ENCODE measurements at regions not wholly inside any gene's neighbourhood (a gene's known extent, or its start where the extent isn't known, plus 50 kb on each side); places are given as distances from the start of the nearest gene placed in this dataset.

DNA sequence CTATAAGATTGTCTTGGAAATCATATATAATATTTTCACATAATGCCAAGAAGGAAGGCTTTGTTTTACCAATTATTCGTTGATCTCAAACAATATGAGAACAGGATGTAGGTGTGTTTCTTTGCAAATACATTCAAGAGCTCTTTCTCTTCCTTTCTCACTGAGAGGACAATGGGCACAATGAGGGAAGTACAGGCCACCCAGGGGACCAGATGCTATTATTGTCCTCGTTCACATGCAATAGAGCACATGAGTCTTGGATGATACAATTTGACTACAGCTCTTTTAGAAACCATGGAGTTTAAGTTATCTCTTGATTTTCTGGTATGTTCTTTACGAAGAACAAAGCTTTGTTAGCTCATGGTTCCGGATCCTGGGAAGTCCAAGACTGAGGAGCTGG is 323.7 kb upstream of the KLF6 start:
- no peak for DNase-seq (ENCODE audit: low spot score)

DNA sequence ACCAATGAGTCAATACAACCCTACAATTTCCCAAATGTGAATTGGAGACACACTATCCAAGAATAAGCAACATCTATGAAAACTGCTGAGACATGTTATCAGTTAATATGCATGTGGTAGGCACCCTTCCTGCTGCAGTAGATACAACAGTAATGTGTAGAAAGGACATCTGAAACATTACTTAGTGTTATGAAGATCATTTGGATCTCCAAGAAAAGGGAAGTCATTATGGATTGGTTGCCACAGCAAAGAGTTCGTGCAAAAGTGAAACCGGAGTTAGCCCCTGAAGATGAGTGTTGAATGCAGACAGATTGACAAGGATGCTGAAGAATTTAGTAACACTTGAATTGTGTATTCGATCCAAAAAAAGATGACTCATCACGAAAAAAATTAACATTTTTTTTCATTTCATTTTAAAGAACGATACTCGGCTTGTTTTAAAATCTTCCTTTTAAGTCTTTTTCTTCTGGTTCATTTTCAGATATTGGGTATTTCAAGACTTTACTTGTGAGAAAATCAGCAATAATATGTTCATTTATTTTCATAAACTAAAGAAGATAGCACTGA is 322.4 kb upstream of the KLF6 start:
- DNase-seq (ENCODE audit: low spot score) = no peak

DNA sequence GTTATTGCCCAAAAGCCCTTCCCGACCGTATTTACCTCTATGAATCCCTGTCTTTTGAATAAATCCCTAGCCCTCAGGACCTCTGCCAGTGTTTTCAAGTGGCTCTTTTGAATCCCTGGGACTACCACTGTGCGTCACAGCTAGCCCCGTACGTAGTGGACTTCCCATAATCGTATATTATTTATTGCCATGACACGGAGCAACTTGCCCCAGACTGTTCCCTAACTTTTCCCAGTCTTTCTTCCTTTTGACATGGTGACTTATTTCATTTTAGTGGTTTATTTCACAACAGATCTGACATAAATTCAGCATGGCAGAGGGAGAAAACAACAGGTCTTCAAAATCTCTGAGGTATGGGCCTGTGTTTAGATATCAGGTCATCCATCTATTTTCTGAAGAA is 318.6 kb upstream of the KLF6 start:
- no peak for DNase-seq (ENCODE audit: low spot score)

DNA sequence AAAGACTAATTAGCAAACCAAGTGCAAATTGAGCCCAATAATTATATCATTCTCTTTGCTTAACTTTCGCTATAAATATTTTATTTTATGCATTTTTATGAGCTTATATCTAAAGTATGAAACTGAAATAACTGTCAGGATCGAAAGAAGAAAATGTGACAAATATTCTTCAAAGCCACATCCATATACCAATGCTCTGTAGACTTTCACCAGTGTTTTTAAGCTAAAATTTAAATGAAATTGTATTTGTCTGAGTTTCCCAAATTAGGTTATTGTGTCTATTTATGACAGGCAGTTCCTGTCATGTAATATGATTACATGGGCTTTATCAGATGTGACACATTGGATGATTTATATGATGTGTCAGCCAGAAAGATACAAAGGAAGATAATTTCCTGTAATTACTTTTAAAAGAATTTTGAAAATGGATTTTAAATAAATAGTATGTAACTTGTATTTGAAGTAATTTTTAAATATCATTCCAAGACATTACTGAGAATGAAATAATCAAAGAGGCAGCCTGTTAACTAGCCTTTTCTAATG is 317.9 kb upstream of the KLF6 start:
- DNase-seq (ENCODE audit: low spot score) = no peak

DNA sequence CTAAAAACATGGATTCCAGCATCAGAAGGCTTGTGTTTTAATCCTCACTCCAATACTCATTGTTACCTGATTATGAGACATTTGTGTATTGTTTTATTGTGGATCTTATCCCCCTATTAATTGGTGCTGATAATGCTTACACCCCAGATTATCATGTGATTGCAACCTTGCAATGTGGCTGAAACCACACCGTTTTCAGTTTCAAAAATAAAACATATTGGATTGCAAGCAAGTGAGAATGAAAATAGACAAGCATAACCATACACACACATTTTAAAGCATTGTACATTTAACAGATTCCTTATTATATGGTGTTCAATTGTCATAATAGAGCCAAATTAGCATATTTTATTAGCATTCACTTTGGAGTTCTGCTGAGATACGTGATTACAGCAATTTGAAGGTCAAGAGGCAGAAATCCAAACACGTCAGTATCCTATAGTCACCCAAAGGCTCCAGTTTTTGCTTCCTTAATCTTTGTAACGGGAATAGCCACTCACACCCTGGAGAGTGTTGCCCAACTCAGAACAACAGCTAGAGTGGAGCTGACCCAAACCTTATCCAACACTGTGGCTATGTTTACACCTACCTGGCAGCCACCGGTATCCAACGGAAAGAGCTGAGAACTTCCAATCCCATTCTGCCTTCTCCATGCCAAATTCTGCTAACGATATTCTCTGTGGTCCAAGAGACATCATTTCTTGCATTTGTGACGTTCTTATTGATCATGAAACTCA is 317.1 kb upstream of the KLF6 start:
- no peak for DNase-seq (ENCODE audit: low spot score)

DNA sequence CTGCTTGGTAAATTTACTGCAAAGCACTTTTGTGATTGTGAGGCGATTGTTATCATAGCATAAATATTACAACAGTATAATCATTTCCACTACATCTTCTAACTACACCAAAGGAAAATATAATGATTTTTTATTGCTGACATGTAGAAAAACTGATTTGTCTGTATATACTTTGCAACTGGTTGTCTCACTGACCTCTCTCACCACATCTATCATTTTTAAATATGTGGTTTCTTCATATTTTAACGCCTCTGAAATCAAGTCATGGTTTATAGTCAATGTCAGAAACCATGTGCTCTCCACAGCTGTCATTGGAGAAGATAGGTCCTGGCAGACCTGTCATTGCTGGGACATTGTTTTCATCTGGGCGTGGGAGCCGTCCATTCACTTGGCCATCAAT is 315.4 kb upstream of the KLF6 start:
- DNase-seq (ENCODE audit: low spot score) = no peak

DNA sequence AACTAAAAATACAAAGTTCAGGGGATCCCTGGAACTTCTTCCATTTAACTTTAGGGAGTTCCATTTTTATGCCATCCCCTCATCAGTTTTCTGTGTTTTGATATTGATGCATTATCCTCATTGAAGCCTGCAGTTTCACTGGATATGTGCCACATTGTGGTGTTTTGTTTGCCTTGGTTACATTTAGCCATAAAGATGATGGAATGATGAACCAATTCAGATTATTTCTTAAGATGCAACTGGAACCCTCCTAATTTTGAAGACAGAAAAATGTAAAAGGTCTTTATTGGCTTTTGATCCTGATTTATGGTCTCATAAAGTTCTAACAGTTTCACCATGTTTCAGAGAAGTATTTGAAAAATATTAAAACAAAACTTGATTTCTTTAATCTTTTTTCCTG is 314.2 kb upstream of the KLF6 start:
- DNase-seq (ENCODE audit: low spot score) = no peak

DNA sequence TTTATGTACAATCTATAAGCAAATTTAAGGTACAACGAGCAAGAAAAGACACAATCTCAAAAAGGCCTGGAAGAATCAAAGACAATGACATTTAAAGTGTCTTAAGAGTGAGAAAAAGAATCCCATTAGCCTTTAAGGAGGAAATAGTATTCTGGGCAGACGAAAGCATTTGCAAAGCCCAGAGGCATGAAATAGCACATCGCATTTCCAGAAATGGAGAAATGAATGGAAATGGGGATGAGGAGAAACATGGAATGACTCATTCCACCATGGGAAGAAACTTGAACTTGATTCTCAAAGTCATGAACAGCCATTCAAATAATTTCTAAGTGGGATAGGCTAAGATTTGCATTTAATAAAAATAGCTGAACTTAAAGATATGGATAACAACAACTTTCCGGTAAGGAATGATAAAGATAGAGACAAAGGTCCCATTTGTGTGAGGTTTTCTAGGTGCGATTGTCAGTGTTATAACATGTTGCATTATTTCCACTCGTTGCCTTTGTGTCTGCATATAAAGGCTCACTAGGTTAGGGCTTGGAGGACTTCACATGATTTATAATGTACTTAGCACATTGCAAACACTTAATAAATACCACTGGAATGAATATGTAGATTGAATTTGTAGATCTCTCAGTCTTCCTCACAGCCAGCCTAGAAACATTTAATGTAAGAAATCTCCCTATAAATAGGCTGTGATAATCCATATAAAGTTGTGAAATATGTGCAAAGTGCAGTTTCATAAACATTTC is 310.3 kb upstream of the KLF6 start:
- DNase-seq (ENCODE audit: low spot score) = no peak

DNA sequence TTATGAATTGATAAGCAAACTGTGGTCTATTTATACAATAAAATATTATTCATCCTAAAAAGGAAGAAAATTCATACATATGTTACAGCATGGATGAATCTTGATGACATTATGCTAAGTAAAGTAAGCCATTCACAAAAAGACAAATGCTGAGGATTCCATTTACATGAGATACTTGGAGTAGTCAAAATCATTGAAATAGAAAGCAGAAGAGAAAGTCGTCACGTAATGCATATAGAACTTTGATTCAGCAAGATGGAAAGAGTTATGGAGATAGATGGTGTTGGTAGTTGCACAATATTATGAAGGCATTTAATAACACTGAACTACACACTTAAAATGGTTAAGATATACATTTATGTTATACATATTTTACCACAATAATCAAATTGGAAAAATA is 309.7 kb upstream of the KLF6 start:
- DNase-seq (ENCODE audit: low spot score) = no peak

DNA sequence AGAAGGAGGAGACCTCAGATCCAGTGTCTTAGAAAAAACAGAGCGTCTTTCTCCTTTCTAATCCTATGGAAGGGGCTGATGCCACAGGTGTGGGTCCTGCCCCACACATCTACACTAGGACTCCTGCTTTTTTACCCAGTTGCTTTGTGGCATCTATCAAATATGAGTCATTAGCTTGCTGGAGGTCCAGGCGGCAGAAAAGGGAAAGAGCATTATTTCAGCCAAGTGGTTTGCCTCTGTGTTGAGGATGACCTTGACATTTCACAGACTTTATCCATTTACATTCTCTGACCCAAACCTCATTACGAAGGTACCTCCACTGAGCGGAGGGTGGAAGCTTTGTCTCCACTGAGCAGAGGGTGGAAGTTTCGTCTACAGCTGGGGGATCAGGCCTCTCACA is 308.4 kb upstream of the KLF6 start:
- no peak for DNase-seq (ENCODE audit: low spot score)

DNA sequence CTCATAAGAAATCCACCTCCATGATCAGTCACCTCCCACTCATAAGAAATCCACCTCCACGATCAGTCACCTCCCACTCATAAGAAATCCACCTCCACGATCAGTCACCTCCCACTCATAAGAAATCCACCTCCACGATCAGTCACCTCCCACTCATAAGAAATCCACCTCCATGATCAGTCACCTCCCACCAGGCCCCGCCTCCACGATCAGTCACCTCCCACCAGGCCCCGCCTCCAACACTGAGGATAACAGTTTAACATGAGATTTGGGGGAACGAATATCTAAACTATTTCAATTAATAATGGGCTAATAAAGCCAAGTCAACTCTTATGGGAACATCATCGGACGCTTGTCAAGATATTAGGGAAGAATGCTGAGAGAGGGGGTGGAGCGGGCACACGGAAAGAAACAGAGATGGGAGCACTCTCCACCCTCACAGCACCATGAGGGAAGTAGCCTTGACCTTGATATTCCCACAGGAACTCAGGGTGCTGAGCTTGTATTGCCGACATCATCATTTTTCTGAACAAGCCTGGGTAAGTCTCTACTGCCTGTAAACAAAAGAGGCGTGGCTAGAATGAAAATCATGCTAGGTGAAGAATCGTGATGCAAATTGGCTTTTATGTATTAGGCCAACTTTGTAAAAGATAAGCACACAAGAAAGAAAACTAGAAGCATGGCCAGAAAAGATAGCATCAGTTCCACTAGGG is 303.5 kb upstream of the KLF6 start:
- DNase-seq (ENCODE audit: low spot score) = no peak

DNA sequence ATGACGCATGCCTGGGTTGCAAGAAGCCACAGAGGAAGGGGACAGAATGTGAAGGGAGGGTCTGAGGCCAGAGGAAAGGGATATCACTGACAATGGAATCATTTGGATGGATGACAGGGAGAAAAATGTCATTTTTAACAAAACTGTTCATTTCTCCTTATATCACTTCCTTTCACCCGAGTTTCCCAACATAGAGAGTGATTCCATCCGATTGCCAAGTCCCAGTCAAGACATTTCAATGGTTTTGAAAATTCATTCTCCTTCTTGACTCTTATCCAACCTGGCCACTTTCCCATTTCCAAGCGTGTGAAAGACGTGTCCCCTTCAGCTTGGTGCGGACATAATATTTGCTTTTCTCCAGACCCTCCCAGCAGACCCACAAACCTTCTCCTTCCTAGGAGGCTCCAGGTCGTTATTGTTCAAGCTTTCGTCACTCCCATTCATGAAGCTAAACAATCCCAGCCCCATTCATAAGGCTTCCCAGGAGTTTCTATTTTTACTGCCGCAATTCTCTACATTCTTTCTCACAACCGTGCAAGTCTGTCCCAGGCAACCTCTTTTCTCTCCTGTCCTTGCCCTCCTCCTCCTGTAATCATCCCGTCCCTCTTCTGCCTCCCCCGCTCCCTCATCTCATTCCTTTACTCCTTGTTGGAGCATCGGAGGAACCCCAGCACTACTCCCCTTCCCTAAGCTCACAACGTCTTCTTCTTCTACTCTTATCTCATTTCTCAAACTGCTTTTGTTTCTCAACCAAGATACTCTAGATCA is 301.3 kb upstream of the KLF6 start:
- DNase-seq (ENCODE audit: low spot score) = no peak

DNA sequence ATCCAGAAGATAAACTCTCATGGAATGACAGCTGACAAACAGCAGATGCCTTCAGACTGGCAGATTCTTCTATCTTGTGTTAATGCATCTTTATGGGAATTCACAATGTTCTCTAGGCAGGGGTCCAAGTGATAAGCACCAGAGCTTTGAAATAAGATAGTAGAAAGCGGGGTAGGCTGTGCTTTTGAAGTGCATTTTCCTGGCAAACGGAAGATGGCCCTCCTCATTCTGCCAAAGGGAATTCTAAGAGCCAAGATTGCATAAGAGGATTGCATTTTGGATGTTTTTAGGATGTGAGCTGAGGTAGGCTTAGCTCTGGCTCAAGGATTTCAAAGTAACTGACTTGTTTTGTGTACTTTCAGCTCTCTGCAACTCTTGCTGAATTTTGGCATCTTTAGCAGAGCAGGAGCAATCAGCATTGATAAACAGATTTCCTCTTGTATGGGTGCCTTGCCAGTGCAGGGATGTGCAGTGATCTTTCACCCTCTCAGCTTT is 298.5 kb upstream of the KLF6 start:
- DNase-seq (ENCODE audit: low spot score) = no peak

DNA sequence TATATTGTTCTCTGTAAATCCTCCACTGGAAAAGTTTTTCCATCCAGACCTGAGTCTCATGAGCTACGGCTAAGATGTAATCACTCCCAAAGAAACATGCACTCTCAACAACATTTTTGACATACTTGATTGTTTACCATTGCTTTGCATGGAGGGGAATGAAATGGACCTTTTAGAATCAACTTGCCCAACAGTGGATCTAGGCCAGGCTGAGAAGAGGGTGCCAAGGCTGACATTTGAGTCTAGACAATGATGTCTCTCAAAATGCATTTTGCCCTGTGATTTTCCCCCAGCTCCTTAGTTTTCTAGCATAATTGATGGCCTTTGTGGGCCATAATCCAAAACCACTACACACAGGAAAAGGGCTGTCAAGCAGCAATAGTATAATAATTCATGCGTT is 297.9 kb upstream of the KLF6 start:
- no peak for DNase-seq (ENCODE audit: low spot score)

DNA sequence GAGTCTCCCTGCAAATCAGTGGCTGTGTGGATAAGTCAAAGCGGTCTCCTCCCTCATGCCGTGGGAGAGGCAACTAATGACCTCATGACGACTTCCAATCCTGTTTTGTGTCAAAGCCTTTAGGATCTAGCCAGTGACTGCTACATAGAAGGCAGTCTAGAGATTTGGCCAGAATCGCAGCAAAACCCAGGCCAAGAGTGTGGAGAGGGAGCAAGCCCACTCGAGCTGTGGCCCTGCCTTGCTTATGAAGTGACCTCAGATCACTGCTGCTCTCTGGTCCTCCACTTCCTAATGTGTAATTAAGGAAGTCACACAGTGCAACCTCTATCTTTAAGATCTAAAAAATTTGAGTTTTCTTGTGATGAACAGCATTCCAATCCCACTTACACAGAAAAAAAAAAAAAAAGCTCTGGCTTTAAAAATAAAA is 296.7 kb upstream of the KLF6 start:
- no peak for DNase-seq (ENCODE audit: low spot score)

DNA sequence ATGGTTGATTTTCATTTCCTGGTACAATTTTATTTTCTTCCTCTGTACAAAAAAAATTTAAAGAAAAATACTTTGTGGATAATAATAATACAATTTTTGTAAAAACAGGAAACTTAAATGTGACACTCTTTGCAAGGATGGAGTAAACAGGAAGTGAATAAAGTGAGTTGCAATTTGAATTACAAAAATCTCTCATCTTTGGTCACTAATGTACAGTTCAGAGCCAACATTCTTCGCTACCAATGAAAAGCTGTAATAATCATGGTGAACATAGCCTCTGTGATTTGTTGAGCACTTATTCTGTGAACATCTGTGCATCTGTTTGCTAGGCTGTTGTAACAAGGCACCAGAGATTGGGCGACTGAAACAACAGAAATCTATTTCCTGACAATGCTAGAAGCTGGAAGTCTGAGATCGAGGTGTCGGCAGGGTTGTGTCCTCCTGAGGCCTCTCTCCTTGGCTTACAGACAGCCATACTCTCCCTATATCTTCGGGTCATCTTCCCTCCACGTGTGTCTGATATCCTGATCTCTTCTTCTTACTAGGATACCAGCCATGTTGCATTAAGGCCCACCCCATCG is 295.3 kb upstream of the KLF6 start:
- DNase-seq (ENCODE audit: low spot score) = no peak

DNA sequence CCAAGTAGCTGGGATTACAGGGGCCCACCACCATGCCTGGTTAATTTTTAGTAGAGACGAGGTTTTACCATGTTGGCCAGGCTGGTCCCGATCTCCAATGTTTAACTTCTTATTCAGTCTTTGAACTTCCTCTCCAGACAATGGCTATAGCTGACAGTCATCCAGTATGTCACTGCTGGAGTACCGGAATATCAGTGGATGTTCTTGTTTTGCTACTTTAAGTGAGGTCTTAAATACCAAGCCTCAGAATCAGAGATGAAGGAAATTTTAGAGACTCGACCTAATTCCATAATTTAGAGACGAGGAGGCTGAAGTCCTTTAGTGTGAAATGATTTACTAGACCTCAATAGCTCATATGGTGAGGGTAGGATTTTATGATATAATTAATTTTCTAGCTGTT is 294.8 kb upstream of the KLF6 start:
- no peak for DNase-seq (ENCODE audit: low spot score)

DNA sequence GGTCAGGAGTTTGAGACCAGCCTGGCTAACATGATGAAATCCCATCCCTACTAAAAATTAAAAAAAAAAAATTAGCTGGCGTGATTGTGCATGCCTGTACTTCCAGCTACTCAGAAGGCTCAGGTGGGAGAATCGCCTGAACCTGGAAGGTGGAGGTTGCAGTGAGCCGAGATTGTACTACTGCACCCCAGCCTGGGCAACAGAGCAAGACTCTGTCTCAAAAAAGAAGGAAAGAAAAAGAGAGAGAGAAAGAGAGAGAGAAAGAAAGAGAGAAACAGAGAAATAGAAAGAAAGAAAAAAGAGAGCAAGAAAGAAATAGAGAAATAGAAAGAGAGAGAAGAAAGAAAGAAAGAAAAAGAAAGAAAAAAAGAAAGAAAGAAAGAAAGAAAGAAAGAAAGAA is 292.8 kb upstream of the KLF6 start:
- DNase-seq (ENCODE audit: low spot score) = no peak

DNA sequence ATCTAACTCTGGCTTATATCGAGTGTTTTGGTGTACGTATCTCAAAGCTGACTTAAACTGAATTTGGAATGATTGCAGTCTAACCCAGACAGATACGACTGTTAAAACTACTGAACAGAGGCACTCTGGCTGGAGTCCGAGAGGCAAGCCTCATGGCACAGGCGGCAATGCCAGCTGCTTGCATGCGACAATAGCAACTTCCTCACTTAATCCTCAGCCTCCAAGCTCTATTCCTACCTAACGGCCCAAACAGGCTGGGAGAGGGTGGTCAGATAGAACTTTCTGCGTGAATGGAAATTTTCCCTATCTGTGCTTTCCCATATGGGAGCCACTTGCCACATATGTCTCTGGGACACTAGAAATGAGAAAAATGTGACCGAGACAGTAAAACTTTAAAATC is 292.0 kb upstream of the KLF6 start:
- no peak for DNase-seq (ENCODE audit: low spot score)

DNA sequence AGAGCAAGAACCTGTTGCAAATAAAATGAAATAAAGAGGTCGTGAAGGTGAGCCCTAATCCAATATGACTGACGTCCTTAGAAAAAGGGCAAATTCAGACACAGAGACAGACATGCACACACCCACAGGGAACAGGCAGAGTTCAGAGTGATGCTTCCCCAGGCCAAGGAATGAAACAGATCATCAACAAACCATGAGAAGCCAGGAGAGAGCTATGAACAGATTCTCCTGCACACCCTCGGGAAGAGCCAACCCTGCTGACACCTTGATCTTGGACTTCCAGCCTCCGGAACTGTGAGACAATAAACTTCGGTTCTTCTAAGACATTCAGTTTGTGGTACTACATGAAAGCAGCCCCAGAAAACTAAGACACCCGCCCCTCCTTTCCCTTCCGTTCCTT is 290.4 kb upstream of the KLF6 start:
- no peak for DNase-seq (ENCODE audit: low spot score)
